Caco-2 (cell line): ENCODE measurements at regions not wholly inside any gene's neighbourhood (a gene's known extent, or its start where the extent isn't known, plus 50 kb on each side); places are given as distances from the start of the nearest gene placed in this dataset.

Experiments used
- BruUV-seq: library from RNA; stranded (reverse); fragments of 400-500 nt; replicated peaks from 2 replicates; lab custom pipeline; 2021; lab: Mats Ljungman, UMichigan
- CTCF ChIA-PET: fragments of 300-600 bp; sonication (Branson Sonifier 250); formaldehyde crosslinking; loops from one replicate; lab custom pipeline; 2022; ENCODE audit warnings: antibody characterized with exemption; lab: Charles Lee
- POLR2A ChIA-PET: fragments of 300-600 bp; sonication (Branson Sonifier 250); formaldehyde crosslinking; loops from one replicate; lab custom pipeline; 2022; ENCODE audit warnings: antibody characterized with exemption; lab: Charles Lee
- DNase-seq, 2 experiments: peaks; one replicate each; pipeline versions ENCODE4 v3.0.0 to v3.0.0-alpha.2; 2020 to 2022
- H3K27me3 ChIP-seq: replicated peaks from 2 replicates; pipeline ENCODE4 v1.6.0; 2011; ENCODE audit warnings: low read length; ENCODE audit not compliant: control insufficient read depth, insufficient read depth
- H3K36me3 ChIP-seq: 2 replicates; pipeline ENCODE4 v1.5.1; 2011; ENCODE audit warnings: low read length; ENCODE audit not compliant: control insufficient read depth, insufficient read depth
- H3K4me1 ChIP-seq: fragments of 250-450 bp; sonication (Bioruptor Pico); 2 replicates; pipeline ENCODE4 v1.5.1; 2020; ENCODE audit warnings: mild to moderate bottlenecking
- H3K4me3 ChIP-seq: 2 replicates; pipeline ENCODE4 v1.5.1; 2011; ENCODE audit warnings: low read depth, mild to moderate bottlenecking, control low read depth, low read length
- H3K9me3 ChIP-seq: fragments of 250-450 bp; sonication (Bioruptor Pico); 2 replicates; pipeline ENCODE4 v1.5.1; 2020; ENCODE audit warnings: mild to moderate bottlenecking, moderate library complexity
- H3K27ac Mint-ChIP-seq: one replicate; pipeline ENCODE4 v1.8.0; 2022; ENCODE audit warnings: mixed read lengths; ENCODE audit not compliant: unreplicated experiment
- H3K27me3 Mint-ChIP-seq: one replicate; pipeline ENCODE4 v1.8.0; 2022; ENCODE audit warnings: mixed read lengths; ENCODE audit not compliant: insufficient read depth, unreplicated experiment
- H3K36me3 Mint-ChIP-seq: one replicate; pipeline ENCODE4 v1.8.0; 2022; ENCODE audit warnings: mild to moderate bottlenecking, mixed read lengths; ENCODE audit not compliant: insufficient read depth, unreplicated experiment
- H3K4me1 Mint-ChIP-seq: one replicate; pipeline ENCODE4 v1.8.0; 2022; ENCODE audit warnings: low read depth, mixed read lengths; ENCODE audit not compliant: unreplicated experiment
- H3K4me3 Mint-ChIP-seq: one replicate; pipeline ENCODE4 v1.8.0; 2022; ENCODE audit warnings: mild to moderate bottlenecking, moderate library complexity, mixed read lengths; ENCODE audit not compliant: unreplicated experiment
- H3K9me3 Mint-ChIP-seq: one replicate; pipeline ENCODE4 v1.8.0; 2022; ENCODE audit warnings: mixed read lengths; ENCODE audit not compliant: unreplicated experiment
- CTCF ChIP-seq, 2 experiments: fragments of 200-600 bp in 1 of 2; IDR thresholded peaks; 1 replicate in 1 of 2; 2 replicates in 1 of 2; pipeline versions ENCODE4 v1.5.1 to v1.8.0; 2011 to 2022; ENCODE audit warnings: antibody characterized with exemption in 1 of 2, control low read depth in 1 of 2, inconsistent platforms in 1 of 2, low read depth in 1 of 2, low read length in 1 of 2, mild to moderate bottlenecking in 1 of 2, moderate library complexity in 1 of 2; ENCODE audit not compliant: insufficient read depth in 1 of 2, severe bottlenecking in 1 of 2, unreplicated experiment in 1 of 2
- intact Hi-C: fragments of 100-400 bp; cut with micrococcal nuclease; formaldehyde crosslinking; loops from one replicate; pipeline ENCODE4 v1.10.0; 2022; ENCODE audit not compliant: unreplicated experiment

- ChIA-PET CTCF (no interaction called here), POLR2A (no interaction called here)
- Mint-ChIP-seq H3K4me3 (no peak overlapping the region), H3K36me3 (no peaks in the 10 kb centered on the region), H3K4me1 (no peaks in the 10 kb centered on the region), H3K27ac (no peak overlapping the region), H3K9me3 (no peaks in the 10 kb centered on the region), H3K27me3 (peaks cover 13% of the 10 kb centered on the region)
- Histone ChIP-seq H3K36me3 (no peaks in the 10 kb centered on the region), H3K4me1 (no peaks in the 10 kb centered on the region), H3K9me3 (no peaks in the 10 kb centered on the region), H3K27me3 (no peaks in the 10 kb centered on the region), H3K4me3 (no peak overlapping the region)
- intact Hi-C loops: no loop called here
- no TSS peak for BruUV-seq
- no peak for TF ChIP-seq CTCF (IDR thresholded peaks at IDR 0.05; ENCODE audit: insufficient read depth in 1 of 2, low read depth in 1 of 2, low read length in 1 of 2, severe bottlenecking in 1 of 2, unreplicated experiment in 1 of 2)
- DNase-seq: no peak
Observed at GRCh38 chr5:107295914-107296313, 374.8 kb downstream of the EFNA5 start.

- H3K27me3 ChIP-seq: no peaks in the 10 kb centered on the region
- BruUV-seq: no TSS peak
- H3K36me3 ChIP-seq: no peaks in the 10 kb centered on the region
- ChIA-PET POLR2A (no interaction called here), CTCF (no interaction called here)
- DNase-seq: no peak
- intact Hi-C loops: no loop called here
- H3K4me1 Mint-ChIP-seq: no peaks in the 10 kb centered on the region
- no peaks in the 10 kb centered on the region for H3K9me3 Mint-ChIP-seq
- H3K36me3 Mint-ChIP-seq: no peaks in the 10 kb centered on the region
- H3K4me3 Mint-ChIP-seq: no peak overlapping the region
- H3K4me1 ChIP-seq: no peaks in the 10 kb centered on the region
- peaks cover 13% of the 10 kb centered on the region for H3K27me3 Mint-ChIP-seq
- H3K9me3 ChIP-seq: no peaks in the 10 kb centered on the region
- H3K4me3 ChIP-seq: no peak overlapping the region
- H3K27ac Mint-ChIP-seq: no peak overlapping the region
- no peak for TF ChIP-seq CTCF (IDR thresholded peaks at IDR 0.05; ENCODE audit: insufficient read depth in 1 of 2, low read depth in 1 of 2, low read length in 1 of 2, severe bottlenecking in 1 of 2, unreplicated experiment in 1 of 2)
Observed at GRCh38 chr5:107294669-107295068, 376.1 kb downstream of the EFNA5 start.

- Histone ChIP-seq H3K27me3 (no peaks in the 10 kb centered on the region), H3K4me1 (no peaks in the 10 kb centered on the region), H3K9me3 (no peaks in the 10 kb centered on the region), H3K4me3 (no peak overlapping the region), H3K36me3 (no peaks in the 10 kb centered on the region)
- ChIA-PET CTCF (no interaction called here), POLR2A (no interaction called here)
- Mint-ChIP-seq H3K4me3 (no peak overlapping the region), H3K36me3 (no peaks in the 10 kb centered on the region), H3K9me3 (no peaks in the 10 kb centered on the region), H3K4me1 (no peaks in the 10 kb centered on the region), H3K27me3 (peaks cover 10% of the 10 kb centered on the region), H3K27ac (no peak overlapping the region)
- intact Hi-C loops: no loop called here
- TF ChIP-seq CTCF (IDR thresholded peaks at IDR 0.05; ENCODE audit: insufficient read depth in 1 of 2, low read depth in 1 of 2, low read length in 1 of 2, severe bottlenecking in 1 of 2, unreplicated experiment in 1 of 2): no peak
- BruUV-seq: no TSS peak
- DNase-seq: no peak
Observed at GRCh38 chr5:107294211-107294550, 376.6 kb downstream of the EFNA5 start.
